ENCODE measurements at regions not wholly inside any gene's neighbourhood (a gene's known extent, or its start where the extent isn't known, plus 50 kb on each side); places are given as distances from the start of the nearest gene placed in this dataset.

DNA sequence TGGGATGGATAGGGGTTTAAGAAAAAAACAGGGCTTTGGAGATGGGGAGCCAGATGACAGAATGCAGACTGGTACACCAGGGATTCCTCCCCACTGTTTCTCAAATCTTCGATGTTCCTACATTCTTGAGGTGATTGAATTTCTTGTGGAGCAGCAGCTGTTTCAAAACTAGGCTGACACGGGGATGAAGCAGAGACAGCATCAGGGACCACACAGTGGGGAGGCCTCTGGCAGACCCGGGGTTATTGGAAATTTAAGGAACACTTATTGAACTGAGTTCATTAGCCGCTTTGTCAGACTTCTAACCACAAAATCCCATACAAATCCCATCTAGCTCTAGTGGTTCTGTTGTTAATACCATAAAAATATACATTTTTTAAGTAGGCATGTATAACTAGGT lies 621.4 kb upstream of the GBE1 start:
- no peak for TF ChIP-seq EZH2 (IDR thresholded peaks at IDR 0.05)
- no peak for TF ChIP-seq POLR2AphosphoS5 (IDR thresholded peaks at IDR 0.05; ENCODE audit: borderline replicate concordance, low read depth, low read length)
- no peak for TF ChIP-seq FOXP2 (optimal IDR thresholded peaks at IDR 0.05; ENCODE audit: control extremely low read depth, extremely low read length, insufficient read depth)

Data from SK-N-MC (cell line).